HepG2 (cell line): ENCODE measurements at regions not wholly inside any gene's neighbourhood (a gene's known extent, or its start where the extent isn't known, plus 50 kb on each side); places are given as distances from the start of the nearest gene placed in this dataset.

Experiments
- ARID3A ChIP-seq: IDR thresholded peaks from 2 replicates; pipeline ENCODE4 v1.6.1; 2012; ENCODE audit warnings: low read depth, low read length, improper control_type of control experiment
- ATF7-NPFF ChIP-seq: sonication (generic); formaldehyde crosslinking; IDR thresholded peaks from 2 replicates; pipeline ENCODE4 v1.8.1; 2023; ENCODE audit warnings: mild to moderate bottlenecking, low read depth, missing genetic modification reagents, moderate library complexity
- ELF3 ChIP-seq: IDR thresholded peaks from 2 replicates; pipeline ENCODE4 v1.6.1; 2016; ENCODE audit warnings: missing genetic modification reagents, missing compliant biosample characterization
- FUBP1 ChIP-seq: sonication (generic); formaldehyde crosslinking; IDR thresholded peaks from 2 replicates; pipeline ENCODE4 v1.5.1; 2020; ENCODE audit warnings: missing genetic modification reagents, mild to moderate bottlenecking, borderline replicate concordance
- HINFP ChIP-seq: sonication (generic); formaldehyde crosslinking; IDR thresholded peaks from 2 replicates; pipeline ENCODE4 v1.4.0; 2020; ENCODE audit warnings: low read depth, mild to moderate bottlenecking, missing genetic modification reagents
- HMGXB3 ChIP-seq: sonication (generic); formaldehyde crosslinking; IDR thresholded peaks from 2 replicates; pipeline ENCODE4 v1.4.0; 2020; ENCODE audit warnings: missing genetic modification reagents, borderline replicate concordance
- MED8 ChIP-seq: sonication (generic); formaldehyde crosslinking; IDR thresholded peaks from 2 replicates; pipeline ENCODE4 v1.8.1; 2023; ENCODE audit warnings: mild to moderate bottlenecking, missing genetic modification reagents; ENCODE audit not compliant: insufficient replicate concordance
- MLLT10 ChIP-seq: sonication (generic); formaldehyde crosslinking; IDR thresholded peaks from 2 replicates; pipeline ENCODE4 v1.4.0; 2020; ENCODE audit warnings: missing genetic modification reagents
- NFIC ChIP-seq: IDR thresholded peaks from 2 replicates; pipeline ENCODE4 v1.6.1; 2012; ENCODE audit warnings: mild to moderate bottlenecking, low read length, inconsistent platforms
- RFX5 ChIP-seq: IDR thresholded peaks from 2 replicates; pipeline ENCODE4 v1.6.1; 2011; ENCODE audit warnings: low read depth, low read length, improper control_type of control experiment
- SMAD1 ChIP-seq: sonication (generic); formaldehyde crosslinking; IDR thresholded peaks from 2 replicates; pipeline ENCODE4 v1.4.0; 2020; ENCODE audit warnings: missing genetic modification reagents, low read depth, mild to moderate bottlenecking, borderline replicate concordance
- SOX13 ChIP-seq, 3 experiments: fragments of 450-650 bp in 1 of 3; sonication (generic) in 1 of 3; formaldehyde crosslinking in 1 of 3; IDR thresholded peaks in 2 of 3; conservative IDR thresholded peaks in 1 of 3; 2 replicates each; pipeline versions ENCODE4 v1.5.0 to v1.6.1; 2016 to 2020; ENCODE audit warnings: antibody characterized with exemption in 1 of 3, mild to moderate bottlenecking in 1 of 3, missing compliant biosample characterization in 1 of 3, missing genetic modification reagents in 1 of 3, moderate library complexity in 1 of 3
- ZNF33A ChIP-seq: sonication (generic); formaldehyde crosslinking; IDR thresholded peaks from 2 replicates; pipeline ENCODE4 v1.5.1; 2020; ENCODE audit warnings: missing genetic modification reagents, mild to moderate bottlenecking, moderate library complexity, borderline replicate concordance
- ZNF460 ChIP-seq: sonication (generic); formaldehyde crosslinking; IDR thresholded peaks from 2 replicates; pipeline ENCODE4 v1.5.1; 2020; ENCODE audit warnings: missing genetic modification reagents, mild to moderate bottlenecking, borderline replicate concordance
- ZNF496 ChIP-seq: sonication (generic); formaldehyde crosslinking; IDR thresholded peaks from 2 replicates; pipeline ENCODE4 v1.8.1; 2023; ENCODE audit warnings: mild to moderate bottlenecking, moderate library complexity, missing genetic modification reagents; ENCODE audit not compliant: insufficient replicate concordance
- ZNF710 ChIP-seq: sonication (generic); formaldehyde crosslinking; IDR thresholded peaks from 2 replicates; pipeline ENCODE4 v1.5.0; 2020; ENCODE audit warnings: mild to moderate bottlenecking, missing genetic modification reagents, borderline replicate concordance
- ZNF777 ChIP-seq: sonication (generic); formaldehyde crosslinking; IDR thresholded peaks from 2 replicates; pipeline ENCODE4 v1.4.0; 2020; ENCODE audit warnings: missing genetic modification reagents

- TF ChIP-seq SOX13 (IDR thresholded peaks at IDR 0.05), result no peak
- TF ChIP-seq SOX13 (CRISPR knock-in tag; conservative IDR thresholded peaks at IDR 0.05 in 1 of 2, IDR thresholded peaks at IDR 0.05 in 1 of 2), result peak in 1 of 2 experiments; percentile 56; a peak in 2 of 4 replicates
- TF ChIP-seq ZNF460 (CRISPR knock-in tag), result no peak
- TF ChIP-seq ZNF496 (CRISPR knock-in tag), result no peak
- TF ChIP-seq HMGXB3 (CRISPR knock-in tag), result no peak
- TF ChIP-seq MLLT10 (CRISPR knock-in tag), result no peak
- TF ChIP-seq ARID3A, result peak; percentile 58; the same call in 1 of the 2 replicates
- no peak for TF ChIP-seq ZNF33A (CRISPR knock-in tag)
- no peak for TF ChIP-seq ATF7-NPFF (CRISPR knock-in tag)
- TF ChIP-seq NFIC, result peak; percentile 76; the same call in 1 of the 2 replicates
- TF ChIP-seq MED8 (CRISPR knock-in tag), result no peak
- TF ChIP-seq ZNF710 (CRISPR knock-in tag), result no peak
- TF ChIP-seq FUBP1 (CRISPR knock-in tag), result no peak
- no peak for TF ChIP-seq ELF3 (CRISPR knock-in tag)
- no peak for TF ChIP-seq RFX5
- TF ChIP-seq SMAD1 (CRISPR knock-in tag), result no peak
- no peak for TF ChIP-seq HINFP (CRISPR knock-in tag)
- no peak for TF ChIP-seq ZNF777 (CRISPR knock-in tag)
Measured at GRCh38 chrX:128759745-128760144, 707.5 kb upstream of the ACTRT1 start (continued).
